ENCODE measurements at regions not wholly inside any gene's neighbourhood (a gene's known extent, or its start where the extent isn't known, plus 50 kb on each side); places are given as distances from the start of the nearest gene placed in this dataset.

- TF ChIP-seq CTCF (IDR thresholded peaks at IDR 0.05) (no peak), POLR2A (IDR thresholded peaks at IDR 0.05) (no peak), EP300 (IDR thresholded peaks at IDR 0.05) (no peak)
Observed at GRCh38 chr11:109940816-109941215, 152.4 kb upstream of the ZC3H12C start.
